ENCODE measurements at regions not wholly inside any gene's neighbourhood (a gene's known extent, or its start where the extent isn't known, plus 50 kb on each side); places are given as distances from the start of the nearest gene placed in this dataset.

DNA sequence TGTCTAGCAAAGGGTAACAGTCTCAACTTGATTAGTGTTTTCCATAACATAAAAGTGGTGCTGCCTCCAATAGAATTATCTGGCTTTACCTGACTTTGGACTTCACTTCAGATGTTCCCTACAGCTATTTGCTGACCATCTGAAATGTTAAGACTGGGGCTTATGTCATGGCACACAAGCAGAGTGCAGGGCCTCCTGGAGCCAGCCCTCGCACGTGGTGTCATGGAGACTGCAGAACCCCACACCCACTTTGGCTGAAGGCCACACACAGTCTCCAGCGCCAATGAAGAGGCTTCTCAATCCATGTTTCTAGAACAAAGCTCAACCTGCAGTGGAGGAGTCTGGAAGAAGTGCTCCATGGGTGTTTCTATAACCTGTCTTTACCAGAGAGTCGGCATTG, 169.6 kb upstream of the FRMD6 start:
- TF ChIP-seq SUZ12 (IDR thresholded peaks at IDR 0.05; ENCODE audit: extremely low read depth, insufficient read depth, insufficient read length): no peak
- no peak for TF ChIP-seq YY1 (IDR thresholded peaks at IDR 0.05; ENCODE audit: insufficient read depth, insufficient read length)
